HepG2 (cell line): ENCODE measurements at regions not wholly inside any gene's neighbourhood (a gene's known extent, or its start where the extent isn't known, plus 50 kb on each side); places are given as distances from the start of the nearest gene placed in this dataset.

Experiments used
- ATAC-seq: fragments of 200-7000 bp; cut with Tn5 transposase; 3 replicates; pipeline ENCODE4 v1.9.1; 2020; ENCODE audit warnings: mild to moderate bottlenecking, moderate library complexity
- BruUV-seq: library from RNA; stranded (reverse); fragments of 400-500 nt; replicated peaks from 2 replicates; lab custom pipeline; 2021; lab: Mats Ljungman, UMichigan
- CTCF ChIA-PET: fragments of 300-600 bp; formaldehyde crosslinking; extraction: SDS; loops from one replicate; lab custom pipeline; 2021; ENCODE audit warnings: low total read pairs, inconsistent platforms, low intra/inter-chr PET ratio; lab: Yijun Ruan, JAX
- POLR2A ChIA-PET: fragments of 350-600 bp; sonication (Branson Sonifier 250); formaldehyde crosslinking; loops from one replicate; lab custom pipeline; 2020; ENCODE audit warnings: antibody characterized with exemption, inconsistent platforms; lab: Yijun Ruan, JAX
- DNase-seq: peaks from one replicate; pipeline ENCODE4 v3.0.0-alpha.2; 2015; ENCODE audit warnings: low spot score
- FAIRE-seq: peaks from 3 replicates; lab custom pipeline; 2011; peaks lifted over from hg19 to GRCh38; lab: Jason Lieb, UNC
- H2AFZ ChIP-seq: one replicate; pipeline ENCODE4 v1.6.1; 2011; ENCODE audit warnings: low read length, inconsistent platforms
- H3K27ac ChIP-seq: fragments of 300-600 bp; 3 replicates; pipeline ENCODE4 v1.8.0; 2011; ENCODE audit warnings: mixed run types, mild to moderate bottlenecking, mixed read lengths, low read length, inconsistent platforms; ENCODE audit not compliant: insufficient read depth; ENCODE audit errors: extremely low read length
- H3K27me3 ChIP-seq, 2 experiments: fragments of 200-600 bp in 1 of 2; 2 replicates in 1 of 2; 3 replicates in 1 of 2; pipeline versions ENCODE4 v1.6.0 to v1.8.0; 2011; ENCODE audit warnings: low read length in 2 of 2, mild to moderate bottlenecking in 2 of 2, moderate library complexity in 2 of 2, inconsistent platforms in 1 of 2; ENCODE audit not compliant: insufficient read depth in 2 of 2, control insufficient read depth in 1 of 2
- H3K36me3 ChIP-seq, 2 experiments: fragments of 200-600 bp in 1 of 2; replicated peaks in 1 of 2; 2 replicates in 1 of 2; 3 replicates in 1 of 2; pipeline versions ENCODE4 v1.5.1 to v1.8.0; 2011; ENCODE audit warnings: low read length in 2 of 2, inconsistent platforms in 1 of 2; ENCODE audit not compliant: insufficient read depth in 2 of 2, control insufficient read depth in 1 of 2
- H3K4me1 ChIP-seq: 2 replicates; pipeline ENCODE4 v1.5.1; 2012; ENCODE audit warnings: low read length, inconsistent platforms; ENCODE audit not compliant: insufficient read depth
- H3K4me2 ChIP-seq: 2 replicates; pipeline ENCODE4 v1.6.0; 2011; ENCODE audit warnings: low read depth, low read length, inconsistent platforms
- H3K4me3 ChIP-seq, 3 experiments: fragments of 200-600 bp in 1 of 3; sonication (generic), shearing (Covaris generic) in 1 of 3; replicated peaks in 1 of 3; 2 replicates each; pipeline ENCODE4 v1.5.1; 2011 to 2016; ENCODE audit warnings: low read length in 3 of 3, inconsistent platforms in 2 of 3, low read depth in 2 of 3, mild to moderate bottlenecking in 2 of 3, control low read depth in 1 of 3, mixed read lengths in 1 of 3; ENCODE audit not compliant: insufficient read depth in 1 of 3
- H3K79me2 ChIP-seq: one replicate; pipeline ENCODE4 v1.6.1; 2011; ENCODE audit warnings: low read length, inconsistent platforms; ENCODE audit not compliant: insufficient read depth
- H3K9ac ChIP-seq: 2 replicates; pipeline ENCODE4 v1.6.0; 2011; ENCODE audit warnings: mild to moderate bottlenecking, low read depth, low read length, inconsistent platforms; ENCODE audit not compliant: insufficient read depth
- H3K9me3 ChIP-seq: 2 replicates; pipeline ENCODE4 v1.5.1; 2012; ENCODE audit warnings: mild to moderate bottlenecking, low read length
- H4K20me1 ChIP-seq: 2 replicates; pipeline ENCODE4 v1.6.0; 2011; ENCODE audit warnings: inconsistent platforms, mild to moderate bottlenecking, low read length, moderate library complexity; ENCODE audit not compliant: insufficient read depth
- CREB1 ChIP-seq, 2 experiments: fragments of 450-650 bp in 1 of 2; IDR thresholded peaks; 2 replicates each; pipeline ENCODE4 v1.6.1; 2016 to 2017; ENCODE audit warnings: control low read depth in 1 of 2, mild to moderate bottlenecking in 1 of 2, missing compliant biosample characterization in 1 of 2, missing genetic modification characterization in 1 of 2
- FOXK1 ChIP-seq: sonication (generic); formaldehyde crosslinking; IDR thresholded peaks from 2 replicates; pipeline ENCODE4 v1.4.0; 2020; ENCODE audit warnings: low read depth, missing genetic modification reagents, borderline replicate concordance
- GLMP ChIP-seq: sonication (generic); formaldehyde crosslinking; IDR thresholded peaks from 2 replicates; pipeline ENCODE4 v1.9.0; 2021; ENCODE audit warnings: missing genetic modification reagents, mild to moderate bottlenecking, borderline replicate concordance
- GMEB2 ChIP-seq: IDR thresholded peaks from 2 replicates; pipeline ENCODE4 v1.6.1; 2016; ENCODE audit warnings: missing biosample characterization, missing genetic modification reagents, low read depth
- HDAC6 ChIP-seq: fragments of 200-600 bp; sonication (generic); IDR thresholded peaks from 2 replicates; pipeline ENCODE4 v1.7.0; 2017; ENCODE audit warnings: mild to moderate bottlenecking, antibody characterized with exemption, low read length, low read depth
- HNF4G ChIP-seq, 2 experiments: sonication (generic) in 1 of 2; formaldehyde crosslinking in 1 of 2; IDR thresholded peaks; 2 replicates each; pipeline versions ENCODE4 v1.4.0 to v1.6.1; 2011 to 2020; ENCODE audit warnings: borderline replicate concordance in 2 of 2, low read depth in 2 of 2, mild to moderate bottlenecking in 2 of 2, low read length in 1 of 2, missing genetic modification reagents in 1 of 2, moderate library complexity in 1 of 2
- HOXA9 ChIP-seq: sonication (generic); formaldehyde crosslinking; IDR thresholded peaks from 2 replicates; pipeline ENCODE4 v1.8.1; 2022; ENCODE audit warnings: missing genetic modification reagents, mild to moderate bottlenecking, moderate library complexity, borderline replicate concordance
- KDM3A ChIP-seq: IDR thresholded peaks from 2 replicates; pipeline ENCODE4 v1.6.1; 2018; ENCODE audit warnings: low read depth, missing compliant biosample characterization
- KLF12 ChIP-seq: sonication (generic); formaldehyde crosslinking; IDR thresholded peaks from 2 replicates; pipeline ENCODE4 v1.4.0; 2020; ENCODE audit warnings: missing genetic modification reagents, borderline replicate concordance
- RFX5 ChIP-seq: IDR thresholded peaks from 2 replicates; pipeline ENCODE4 v1.6.1; 2011; ENCODE audit warnings: low read depth, low read length, improper control_type of control experiment
- TRIM24 ChIP-seq: sonication (generic); formaldehyde crosslinking; IDR thresholded peaks from 2 replicates; pipeline ENCODE4 v1.8.0; 2022; ENCODE audit warnings: mild to moderate bottlenecking, missing genetic modification reagents
- ZNF280B ChIP-seq: sonication (generic); formaldehyde crosslinking; IDR thresholded peaks from 2 replicates; pipeline ENCODE4 v1.5.0; 2020; ENCODE audit warnings: missing genetic modification reagents, mild to moderate bottlenecking, borderline replicate concordance
- ZNF503 ChIP-seq: sonication (generic); formaldehyde crosslinking; IDR thresholded peaks from 2 replicates; pipeline ENCODE4 v1.4.0; 2020; ENCODE audit warnings: missing genetic modification reagents
- ZNF567 ChIP-seq: sonication (generic); formaldehyde crosslinking; IDR thresholded peaks from 2 replicates; pipeline ENCODE4 v1.8.1; 2023; ENCODE audit warnings: mild to moderate bottlenecking, missing genetic modification reagents, borderline replicate concordance
- ZNF577 ChIP-seq: sonication (generic); formaldehyde crosslinking; IDR thresholded peaks from 2 replicates; pipeline ENCODE4 v1.4.0; 2020; ENCODE audit warnings: mild to moderate bottlenecking, low read depth, missing genetic modification reagents, borderline replicate concordance
- ZNF652 ChIP-seq: IDR thresholded peaks from 2 replicates; pipeline ENCODE4 v1.6.1; 2016; ENCODE audit warnings: low read depth, borderline replicate concordance
- ZNF792 ChIP-seq: IDR thresholded peaks from 2 replicates; pipeline ENCODE4 v1.6.1; 2016
- in situ Hi-C: cut with HindIII; loops from 2 replicates; pipeline ENCODE4 v1.10.0; 2017; ENCODE audit warnings: low pct_unique_long_range_greater_than_20kb; ENCODE audit not compliant: extremely low pct_ligation_motif_present
- intact Hi-C: fragments of 100-400 bp; cut with micrococcal nuclease; formaldehyde crosslinking; loops from one replicate; pipeline ENCODE4 v1.10.0; 2022; ENCODE audit not compliant: unreplicated experiment

GRCh38 chr9:82082563-82082962, 94.0 kb downstream of the SPATA31D1 start:
- Histone ChIP-seq H3K9ac (no peak overlapping the region), H3K36me3 (no peaks in the 10 kb centered on the region), H3K4me3 (no peak overlapping the region), H3K9me3 (no peaks in the 10 kb centered on the region), H3K27ac (no peak overlapping the region), H3K79me2 (no peaks in the 10 kb centered on the region), H4K20me1 (no peaks in the 10 kb centered on the region), H3K4me2 (no peak overlapping the region), H3K27me3 (no peaks in the 10 kb centered on the region), H3K4me1 (no peaks in the 10 kb centered on the region), H2AFZ (no peak overlapping the region)
- intact Hi-C loops = no loop called here
- TF ChIP-seq ZNF280B (CRISPR knock-in tag) = no peak
- TF ChIP-seq FOXK1 (CRISPR knock-in tag) = no peak
- TF ChIP-seq GMEB2 (CRISPR knock-in tag) = no peak
- TF ChIP-seq RFX5 = no peak
- no peak for TF ChIP-seq ZNF503
- no peak for TF ChIP-seq ZNF567 (CRISPR knock-in tag)
- no peak for TF ChIP-seq KDM3A (CRISPR knock-in tag)
- no peak for TF ChIP-seq HDAC6
- no peak for TF ChIP-seq TRIM24 (CRISPR knock-in tag)
- no peak for TF ChIP-seq HOXA9
- TF ChIP-seq ZNF792 (CRISPR knock-in tag) = no peak
- TF ChIP-seq HNF4G (IDR thresholded peaks at IDR 0.05; ENCODE audit: borderline replicate concordance, low read depth, low read length) = no peak
- no peak for TF ChIP-seq HNF4G (CRISPR knock-in tag; IDR thresholded peaks at IDR 0.05; ENCODE audit: borderline replicate concordance, low read depth)
- TF ChIP-seq KLF12 (CRISPR knock-in tag) = no peak
- TF ChIP-seq CREB1 (IDR thresholded peaks at IDR 0.05) = no peak
- TF ChIP-seq CREB1 (CRISPR knock-in tag; IDR thresholded peaks at IDR 0.05) = no peak
- TF ChIP-seq GLMP (CRISPR knock-in tag) = no peak
- no peak for TF ChIP-seq ZNF652
- TF ChIP-seq ZNF577 (CRISPR knock-in tag) = no peak
- BruUV-seq = no TSS peak
- DNase-seq (no peak), FAIRE-seq (no peak), ATAC-seq (no peak)
- in situ Hi-C loops = no loop called here
- CTCF ChIA-PET = no interaction called here
- POLR2A ChIA-PET = no interaction called here
